CD14-positive monocyte (primary cell): ENCODE measurements at regions not wholly inside any gene's neighbourhood (a gene's known extent, or its start where the extent isn't known, plus 50 kb on each side); places are given as distances from the start of the nearest gene placed in this dataset.

Experiments
- DNase-seq, 3 donors: peaks; one replicate each; pipeline ENCODE4 v3.0.0-alpha.2; 2011 to 2022
- H2AFZ ChIP-seq: 2 replicates; pipeline ENCODE4 v1.6.0; 2012; ENCODE audit warnings: mild to moderate bottlenecking, low read depth, low read length, inconsistent platforms; ENCODE audit not compliant: insufficient read depth, poor library complexity, severe bottlenecking
- H3K27ac ChIP-seq, 2 donors: 1 replicate in 1 of 2; 2 replicates in 1 of 2; pipeline ENCODE4 v1.5.1; 2012 to 2013; ENCODE audit warnings: low read length in 2 of 2, control low read depth in 1 of 2, inconsistent platforms in 1 of 2, low read depth in 1 of 2, mild to moderate bottlenecking in 1 of 2
- H3K27me3 ChIP-seq, 2 donors: one replicate each; pipeline versions ENCODE4 v1.6.0 to v1.6.1; 2011 to 2013; ENCODE audit warnings: low read length in 2 of 2; ENCODE audit not compliant: control insufficient read depth in 2 of 2, insufficient read depth in 2 of 2
- H3K36me3 ChIP-seq, 2 donors: replicated peaks in 1 of 2; 1 replicate in 1 of 2; 2 replicates in 1 of 2; pipeline versions ENCODE4 v1.5.1 to v1.6.1; 2012 to 2013; ENCODE audit warnings: low read length in 2 of 2, control low read depth in 1 of 2, inconsistent platforms in 1 of 2, mild to moderate bottlenecking in 1 of 2; ENCODE audit not compliant: insufficient read depth in 2 of 2, control insufficient read depth in 1 of 2
- H3K4me1 ChIP-seq, 2 donors: 1 replicate in 1 of 2; 2 replicates in 1 of 2; pipeline versions ENCODE4 v1.5.1 to v1.6.1; 2012 to 2013; ENCODE audit warnings: low read length in 2 of 2, control low read depth in 1 of 2, inconsistent platforms in 1 of 2, mild to moderate bottlenecking in 1 of 2, moderate library complexity in 1 of 2; ENCODE audit not compliant: insufficient read depth in 2 of 2, control insufficient read depth in 1 of 2
- H3K4me2 ChIP-seq: replicated peaks from 2 replicates; pipeline ENCODE3; 2012; ENCODE audit warnings: low read length, moderate library complexity, mild to moderate bottlenecking; ENCODE audit not compliant: poor library complexity, severe bottlenecking; ENCODE audit errors: extremely low read depth
- H3K4me3 ChIP-seq, 3 experiments: fragments of 200-600 bp in 1 of 3; sonication (generic) in 1 of 3; replicated peaks in 1 of 3; 1 replicate in 2 of 3; 2 replicates in 1 of 3; pipeline ENCODE4 v1.5.1; 2011 to 2013; ENCODE audit warnings: low read length in 3 of 3, mild to moderate bottlenecking in 3 of 3, control low read depth in 2 of 3, low read depth in 2 of 3, inconsistent platforms in 1 of 3, moderate library complexity in 1 of 3
- H3K79me2 ChIP-seq: 2 replicates; pipeline ENCODE4 v1.6.0; 2012; ENCODE audit warnings: mild to moderate bottlenecking, control low read depth, inconsistent platforms, low read length, moderate library complexity; ENCODE audit not compliant: insufficient read depth
- H3K9ac ChIP-seq: 2 replicates; pipeline ENCODE4 v1.6.0; 2017; ENCODE audit warnings: low read length, mild to moderate bottlenecking; ENCODE audit not compliant: insufficient read depth, poor library complexity, severe bottlenecking
- H3K9me3 ChIP-seq, 2 donors: replicated peaks in 1 of 2; 1 replicate in 1 of 2; 2 replicates in 1 of 2; pipeline versions ENCODE4 v1.5.1 to v1.6.1; 2012 to 2013; ENCODE audit warnings: low read length in 2 of 2, control low read depth in 1 of 2; ENCODE audit not compliant: control insufficient read depth in 1 of 2, insufficient read depth in 1 of 2
- H4K20me1 ChIP-seq: 2 replicates; pipeline ENCODE4 v1.6.0; 2012; ENCODE audit warnings: mild to moderate bottlenecking, low read length, control low read depth, moderate library complexity; ENCODE audit not compliant: insufficient read depth
- H3K27ac Mint-ChIP-seq, 7 donors: one replicate each; pipeline ENCODE4 v1.8.0; 2020; ENCODE audit warnings: mild to moderate bottlenecking in 7 of 7, mixed read lengths in 7 of 7, moderate library complexity in 6 of 7, inconsistent platforms in 2 of 7
- H3K27me3 Mint-ChIP-seq, 3 donors: one replicate each; pipeline ENCODE4 v1.8.0; 2021 to 2022; ENCODE audit warnings: low read depth in 3 of 3, mild to moderate bottlenecking in 3 of 3, mixed read lengths in 3 of 3, moderate library complexity in 3 of 3, inconsistent platforms in 1 of 3
- H3K36me3 Mint-ChIP-seq, 2 donors: one replicate each; pipeline ENCODE4 v1.8.0; 2020; ENCODE audit warnings: mixed read lengths in 2 of 2, inconsistent platforms in 1 of 2, mild to moderate bottlenecking in 1 of 2
- H3K4me1 Mint-ChIP-seq: one replicate; pipeline ENCODE4 v1.8.0; 2020; ENCODE audit warnings: mild to moderate bottlenecking, mixed read lengths
- H3K4me3 Mint-ChIP-seq, 2 donors: one replicate each; pipeline ENCODE4 v1.8.0; 2020; ENCODE audit warnings: mild to moderate bottlenecking in 2 of 2, mixed read lengths in 2 of 2, moderate library complexity in 1 of 2
- H3K9me3 Mint-ChIP-seq, 7 donors: one replicate each; pipeline ENCODE4 v1.8.0; 2020 to 2022; ENCODE audit warnings: mixed read lengths in 7 of 7, mild to moderate bottlenecking in 6 of 7, moderate library complexity in 6 of 7, inconsistent platforms in 2 of 7
- CTCF ChIP-seq: fragments of 200-600 bp; IDR thresholded peaks from one replicate; pipeline ENCODE4 v1.8.0; 2022; ENCODE audit warnings: antibody characterized with exemption, mild to moderate bottlenecking
- WGBS: methylation state at CpG from one replicate; pipeline ENCODE4 v1.1.5; 2013; ENCODE audit warnings: missing lambda C conversion rate; ENCODE audit not compliant: insufficient coverage; 5-methylcytosine and 5-hydroxymethylcytosine counted together
- intact Hi-C, 2 donors: fragments of 100-400 bp; cut with micrococcal nuclease; formaldehyde crosslinking; loops; one replicate each; pipeline versions ENCODE4 v1.15.0 to v1.15.1; 2023

GRCh38 chr9:135221951-135222631, 134.6 kb downstream of the OLFM1 start:
- H3K4me3 Mint-ChIP-seq: no peak overlapping the region

More at GRCh38 chr9:135221951-135222631, 134.6 kb downstream of the OLFM1 start:
- Histone ChIP-seq H2AFZ (no peak overlapping the region), H4K20me1 (no peaks in the 10 kb centered on the region), H3K36me3 (no peaks in the 10 kb centered on the region), H3K27ac (no peak overlapping the region), H3K9me3 (peaks cover 12 to 16% of the 10 kb centered on the region in 2 donors), H3K4me2 (no peak overlapping the region), H3K79me2 (no peaks in the 10 kb centered on the region), H3K4me1 (no peaks in the 10 kb centered on the region), H3K4me3 (no peak overlapping the region), H3K27me3 (peaks cover 0 to 12% of the 10 kb centered on the region in 2 donors), H3K9ac (no peak overlapping the region)
- no peak for DNase-seq
- intact Hi-C loops: no loop called here
- no peak overlapping the region for H3K27ac Mint-ChIP-seq
- H3K36me3 Mint-ChIP-seq: no peaks in the 10 kb centered on the region
- peaks cover 10 to 22% (median 16%) of the 10 kb centered on the region in 3 donors for H3K27me3 Mint-ChIP-seq
- no peak for TF ChIP-seq CTCF
- peaks cover 0 to 2% (median 0%) of the 10 kb centered on the region in 7 donors for H3K9me3 Mint-ChIP-seq
- no peaks in the 10 kb centered on the region for H3K4me1 Mint-ChIP-seq
- WGBS: 62% methylated on average over 12 of the region's 16 CpGs
